CD4-positive, alpha-beta T cell treated with Interleukin-6 at 100 ng/mL for 8 hours (primary cell): ENCODE measurements at regions not wholly inside any gene's neighbourhood (a gene's known extent, or its start where the extent isn't known, plus 50 kb on each side); places are given as distances from the start of the nearest gene placed in this dataset.

Source experiments
- DNase-seq: peaks from one replicate; pipeline ENCODE4 v3.0.0-alpha.2; 2020; ENCODE audit warnings: mixed read lengths, low spot score

DNA sequence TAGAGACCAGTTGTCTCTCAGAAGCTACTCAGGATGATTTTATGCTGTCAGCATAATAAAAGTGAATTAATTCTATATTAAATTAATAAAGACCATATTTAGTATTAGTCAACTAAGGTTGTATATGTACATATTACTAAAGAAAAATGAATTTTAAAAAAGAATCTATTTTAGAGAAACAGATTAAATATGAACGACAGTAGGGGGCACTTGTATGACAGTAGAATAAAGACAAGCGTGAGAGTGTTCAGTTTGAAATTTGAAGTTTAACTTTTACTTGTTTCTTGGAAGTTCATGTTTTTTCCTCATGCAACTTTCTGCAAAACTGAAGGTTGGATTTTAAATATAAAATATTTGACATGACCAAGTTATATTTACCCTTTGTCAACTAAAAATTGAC is 67.9 kb upstream of the MACF1 start:
- DNase-seq, result no peak

DNA sequence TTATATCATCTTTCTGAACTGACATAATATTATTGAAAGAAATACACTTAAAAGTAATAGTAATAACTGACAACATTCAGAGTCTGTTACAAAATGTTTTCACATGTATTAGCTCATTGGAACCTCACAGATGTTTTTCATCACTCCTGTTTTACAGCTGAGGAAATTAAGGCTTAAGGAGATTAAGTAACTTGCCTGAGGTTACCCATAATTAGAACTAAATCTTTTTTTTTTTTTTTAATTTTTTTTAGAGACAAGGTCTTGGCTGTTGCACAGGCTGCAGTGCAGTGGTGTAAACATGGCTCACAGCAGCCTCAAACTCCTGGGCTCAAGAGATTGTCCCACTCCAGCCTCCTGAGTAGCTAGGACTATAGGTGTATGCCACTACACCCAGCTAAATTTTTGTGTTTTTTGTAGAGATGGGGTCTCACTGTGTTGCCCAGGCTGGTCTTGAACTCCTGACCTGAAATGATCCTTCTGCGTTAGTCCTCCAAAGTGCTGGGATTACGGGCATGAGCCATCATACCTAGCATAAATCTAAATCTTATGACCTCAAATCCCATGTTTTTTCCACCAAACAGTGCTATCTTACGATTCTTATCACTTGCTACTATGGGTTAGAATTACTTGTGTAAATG is 64.7 kb upstream of the MACF1 start:
- DNase-seq, result no peak

DNA sequence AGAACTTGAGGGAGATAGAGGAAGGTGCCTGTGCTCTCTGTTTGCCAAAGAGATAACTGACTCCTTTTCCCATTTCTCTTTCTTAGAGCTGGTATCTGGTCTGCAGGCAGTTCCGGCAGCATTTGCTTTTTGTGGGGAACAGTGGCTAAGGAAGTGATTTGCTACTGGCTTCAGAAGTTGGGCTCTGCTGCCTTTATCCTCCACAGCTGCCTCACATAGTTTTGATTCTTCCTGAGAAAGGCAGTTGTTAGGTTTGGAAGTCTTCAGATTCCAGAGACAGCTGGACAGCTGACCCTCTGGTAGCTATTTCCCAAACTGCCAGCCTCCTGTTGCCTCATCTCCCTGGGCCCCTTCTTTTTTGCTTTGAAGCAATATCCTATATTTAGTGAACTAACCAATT is 62.6 kb upstream of the MACF1 start:
- no peak for DNase-seq

DNA sequence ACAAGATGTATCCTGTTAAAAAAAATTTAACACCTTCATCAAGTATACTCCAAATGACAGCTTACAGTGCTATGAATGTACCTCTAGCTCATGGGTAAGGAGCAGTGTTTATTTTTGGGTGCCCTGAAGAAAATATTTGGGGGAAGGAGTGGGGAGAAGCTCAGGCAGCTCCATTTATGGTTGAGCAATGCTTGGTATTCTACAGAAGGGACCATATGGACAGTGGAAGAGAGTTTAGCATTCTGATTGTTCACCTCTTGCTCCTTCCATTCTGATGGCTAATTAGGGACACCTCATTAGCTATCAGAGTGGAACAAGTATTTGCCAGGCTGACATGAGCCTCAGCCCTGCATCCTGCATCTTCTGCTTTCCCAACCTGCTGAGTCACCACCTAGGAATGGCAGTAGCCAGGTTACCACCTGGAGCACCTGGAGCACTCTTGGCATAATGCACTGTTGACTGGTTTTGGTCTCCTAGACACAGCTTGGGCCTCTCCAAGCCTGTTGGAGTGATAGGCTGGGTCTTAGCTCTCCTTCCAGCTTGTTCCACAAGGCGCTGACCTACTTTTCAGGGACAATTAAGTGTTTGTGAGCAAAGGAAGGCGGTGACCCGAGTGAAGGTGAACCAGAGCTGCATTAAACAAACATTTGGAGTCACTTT is 62.0 kb upstream of the MACF1 start:
- no peak for DNase-seq

DNA sequence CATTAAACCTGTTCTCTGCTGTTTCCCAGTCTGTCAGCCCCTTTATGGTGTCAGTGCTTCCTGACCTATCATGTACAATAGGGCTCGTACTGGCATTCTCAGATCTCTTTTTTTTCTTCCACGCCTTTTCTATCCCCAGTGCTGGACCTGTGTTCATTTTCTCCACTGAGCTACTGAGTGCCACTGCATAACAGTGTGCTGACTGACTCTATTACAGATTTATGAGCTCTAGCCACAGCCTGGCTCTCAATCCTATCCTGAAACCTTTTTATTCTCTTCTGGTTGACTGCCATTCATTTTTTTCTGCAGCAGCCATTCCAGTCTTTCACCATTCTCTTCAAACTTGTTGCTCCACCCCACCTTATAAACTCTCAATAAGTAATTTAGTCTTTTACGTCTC is 59.6 kb upstream of the MACF1 start:
- no peak for DNase-seq

DNA sequence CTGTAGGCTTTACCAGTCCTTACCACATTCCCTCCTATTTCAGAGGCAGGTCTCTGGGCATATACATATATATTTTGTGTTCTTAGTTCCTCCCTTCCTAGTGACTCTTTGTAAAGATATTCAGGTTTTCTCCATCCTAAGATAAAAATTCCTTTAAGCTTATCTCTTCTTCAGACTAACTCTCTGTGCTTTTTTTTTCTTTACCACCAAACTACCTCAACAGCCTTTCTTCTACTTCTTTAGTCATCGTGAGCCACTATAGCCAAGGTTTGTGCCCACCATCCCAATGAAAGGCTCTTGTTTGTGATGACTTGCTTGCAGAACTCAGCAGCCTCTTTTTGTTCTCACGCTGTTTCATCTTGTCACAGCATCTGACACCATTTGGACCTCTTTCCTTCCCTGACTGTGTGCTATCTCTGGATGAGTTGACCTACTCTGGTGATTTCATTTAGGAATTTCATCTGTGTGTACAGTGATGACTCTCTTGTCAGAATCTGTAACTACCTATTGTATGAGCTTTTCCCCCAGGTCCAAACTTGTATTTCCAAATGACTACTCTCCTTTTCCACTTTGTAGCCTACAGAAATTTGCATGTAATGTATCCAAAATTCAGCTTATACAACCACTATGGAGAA is 59.0 kb upstream of the MACF1 start:
- no peak for DNase-seq

DNA sequence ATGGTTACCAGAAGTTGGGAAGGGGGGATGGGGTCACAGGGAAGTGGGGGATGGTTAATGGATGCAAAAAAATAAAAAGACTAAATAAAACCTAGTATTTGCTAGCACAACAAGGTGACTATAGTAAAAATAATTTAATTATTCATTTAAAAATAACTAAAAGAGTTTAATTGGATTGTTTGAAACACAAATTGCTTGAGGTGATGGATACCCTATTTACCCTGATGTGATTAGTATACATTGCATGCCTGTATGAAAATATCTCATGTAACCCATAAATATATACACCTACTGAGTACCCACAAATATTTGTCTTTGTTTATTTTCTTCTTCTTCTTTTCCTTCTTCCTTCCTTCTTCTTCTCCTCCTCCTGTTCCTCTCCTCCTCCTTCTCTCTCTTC is 57.8 kb upstream of the MACF1 start:
- DNase-seq, result no peak

DNA sequence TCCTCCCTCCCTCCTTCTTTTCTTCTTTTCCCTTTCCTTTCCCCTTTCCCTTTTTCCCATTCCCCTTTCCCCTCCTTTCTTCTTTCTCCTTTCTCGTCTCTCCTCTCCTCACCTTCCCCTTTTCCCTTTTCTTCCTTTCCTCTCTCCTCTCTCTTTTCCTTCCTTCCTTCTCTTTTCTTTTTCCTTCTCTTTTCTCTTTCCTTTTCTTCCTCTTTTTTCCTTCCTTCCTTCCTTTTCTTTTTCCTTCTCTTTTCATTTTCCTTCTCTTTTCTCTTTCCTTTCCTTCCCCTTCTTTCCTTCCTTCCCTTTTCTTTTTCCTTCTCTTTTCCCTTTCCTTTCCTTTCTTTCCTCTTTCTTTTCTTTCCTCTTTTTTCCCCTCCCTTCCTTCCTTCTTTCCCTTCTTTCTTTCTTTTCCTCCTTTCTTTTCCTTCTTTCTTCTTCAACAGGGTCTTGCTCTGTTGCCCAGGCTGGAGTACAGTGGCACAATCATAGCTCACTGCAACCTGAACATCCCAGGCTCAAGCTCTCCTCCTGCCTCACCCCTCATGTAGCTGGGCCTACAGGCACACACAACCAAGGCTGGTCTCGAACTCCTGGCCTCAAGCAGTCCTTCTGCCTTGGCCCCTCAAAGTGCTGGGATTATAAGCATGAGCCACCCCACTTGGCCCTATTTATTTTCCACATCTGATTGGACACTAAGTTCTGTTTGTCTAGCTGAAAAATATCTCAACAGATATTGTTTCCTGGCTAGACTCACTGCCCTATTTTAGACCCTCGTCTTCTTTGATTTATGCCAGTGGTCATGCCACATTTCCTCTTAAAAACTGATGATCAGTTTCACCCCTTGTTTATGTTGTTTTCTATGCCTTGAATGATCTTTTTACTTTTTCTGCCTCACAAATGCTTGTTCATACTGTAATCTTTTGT is 57.1 kb upstream of the MACF1 start:
- no peak for DNase-seq

DNA sequence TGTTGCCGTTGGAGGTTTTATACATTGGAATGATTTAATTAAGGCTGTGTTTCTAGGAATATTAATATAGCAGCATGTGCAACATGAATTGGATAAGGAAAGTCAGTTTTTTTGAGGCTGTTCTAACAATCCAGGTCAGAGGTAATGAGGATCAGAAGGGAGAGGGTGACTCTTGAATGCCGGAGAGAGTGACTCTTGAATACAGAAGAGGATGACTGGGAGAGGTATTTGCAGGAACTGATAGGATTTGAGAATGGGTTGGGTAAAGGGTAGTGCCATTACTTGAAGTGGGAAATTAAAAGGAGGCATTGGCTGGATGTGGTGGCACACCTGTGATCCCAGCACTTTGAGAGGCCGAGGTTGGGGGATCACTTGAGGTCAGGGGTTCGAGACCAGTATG is 55.6 kb upstream of the MACF1 start:
- DNase-seq, result no peak

DNA sequence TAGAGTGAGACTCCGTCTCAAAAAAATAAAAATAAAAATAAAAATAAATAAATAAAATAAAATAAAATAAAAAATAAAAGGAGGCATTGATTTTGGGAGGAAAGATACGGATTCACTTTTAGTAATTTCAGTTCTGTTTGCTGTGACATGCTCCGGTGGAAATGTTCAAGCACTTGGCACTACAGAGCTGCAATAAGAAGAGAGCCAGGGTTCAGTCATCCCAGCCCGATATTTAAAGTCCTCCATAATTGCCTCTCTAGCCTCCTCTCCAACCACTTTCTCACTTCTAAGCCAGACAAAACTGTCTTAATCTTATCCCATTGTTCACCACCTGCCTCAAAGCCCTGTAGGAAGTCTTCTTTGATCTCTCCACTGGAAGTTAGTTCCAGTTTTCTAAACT is 55.0 kb upstream of the MACF1 start:
- DNase-seq, result no peak

DNA sequence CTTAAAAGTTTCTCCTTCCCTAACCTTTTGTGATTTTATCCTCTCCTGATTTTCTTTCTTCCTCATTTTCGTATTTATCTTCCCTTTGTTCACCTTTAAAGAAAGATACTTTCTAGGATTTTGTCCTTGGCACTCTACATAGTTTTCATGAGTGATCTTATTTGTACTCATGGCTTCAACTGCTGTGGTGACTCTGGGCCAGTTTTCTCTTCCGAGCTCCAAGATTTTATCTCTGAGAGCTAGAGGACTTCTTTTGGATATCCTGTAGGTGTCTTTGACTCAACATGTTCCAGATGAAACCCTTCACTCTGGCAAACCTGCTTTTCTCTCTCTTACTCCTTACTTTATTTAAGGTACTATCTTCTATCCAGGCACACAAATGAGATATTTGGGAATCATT is 53.7 kb upstream of the MACF1 start:
- no peak for DNase-seq

DNA sequence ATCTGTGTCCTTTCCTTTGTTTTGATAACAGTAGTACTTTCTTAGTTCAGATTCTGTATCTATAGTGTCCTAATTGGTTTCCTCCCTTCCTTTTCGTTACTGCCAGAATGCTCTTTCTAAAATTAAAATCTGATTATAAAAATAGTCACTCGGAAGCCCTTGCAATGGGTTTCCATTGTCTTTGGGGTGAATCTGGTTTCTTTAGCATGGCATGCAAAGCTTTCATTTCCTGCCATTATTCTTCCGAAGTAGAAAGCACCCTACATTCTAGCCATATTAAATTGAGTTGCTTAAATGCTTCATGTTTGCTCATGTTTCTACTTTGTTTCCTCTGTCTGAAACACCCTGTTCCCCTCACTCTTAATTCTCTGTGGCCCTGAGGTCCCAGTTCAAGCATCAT is 53.2 kb upstream of the MACF1 start:
- no peak for DNase-seq

DNA sequence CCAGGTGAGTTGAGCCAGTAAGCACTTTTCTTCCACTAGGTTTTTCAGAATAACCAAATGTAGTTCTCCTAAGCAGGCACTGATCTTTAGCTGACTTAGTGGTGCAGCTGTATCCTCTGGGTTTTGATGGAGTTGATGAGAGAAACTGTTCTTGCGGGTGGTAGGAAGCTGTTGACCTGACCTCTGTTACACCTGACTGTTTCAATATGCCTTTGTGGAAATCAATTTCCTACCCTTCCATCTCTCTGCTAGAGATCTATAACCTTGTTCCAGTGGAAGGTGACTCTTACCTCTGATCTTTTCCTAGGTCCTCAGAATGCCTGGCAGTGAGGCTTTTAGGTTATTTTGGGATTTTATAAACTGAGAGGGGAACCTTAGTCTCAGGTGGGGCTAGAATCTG is 51.6 kb upstream of the MACF1 start:
- no peak for DNase-seq

DNA sequence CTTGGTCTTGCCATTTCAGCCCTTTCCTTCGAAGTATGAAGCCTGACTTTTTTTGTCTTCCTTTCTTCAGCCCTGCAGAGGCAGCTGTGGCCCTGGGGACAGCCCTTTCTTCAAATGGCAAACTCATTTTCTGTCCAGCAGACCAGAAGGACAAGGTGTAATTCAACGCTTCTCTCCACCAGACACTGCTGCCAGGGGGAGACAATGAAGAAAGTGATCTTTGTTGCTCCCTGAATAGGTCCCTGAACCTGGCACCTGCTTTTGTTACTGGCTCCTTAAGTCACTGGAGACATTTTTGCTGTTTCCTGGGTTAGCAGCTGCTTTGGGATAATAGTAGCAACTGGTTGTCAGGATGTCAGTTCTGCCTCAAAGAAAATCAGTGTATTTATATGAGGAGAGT is 50.8 kb upstream of the MACF1 start:
- DNase-seq, result no peak

DNA sequence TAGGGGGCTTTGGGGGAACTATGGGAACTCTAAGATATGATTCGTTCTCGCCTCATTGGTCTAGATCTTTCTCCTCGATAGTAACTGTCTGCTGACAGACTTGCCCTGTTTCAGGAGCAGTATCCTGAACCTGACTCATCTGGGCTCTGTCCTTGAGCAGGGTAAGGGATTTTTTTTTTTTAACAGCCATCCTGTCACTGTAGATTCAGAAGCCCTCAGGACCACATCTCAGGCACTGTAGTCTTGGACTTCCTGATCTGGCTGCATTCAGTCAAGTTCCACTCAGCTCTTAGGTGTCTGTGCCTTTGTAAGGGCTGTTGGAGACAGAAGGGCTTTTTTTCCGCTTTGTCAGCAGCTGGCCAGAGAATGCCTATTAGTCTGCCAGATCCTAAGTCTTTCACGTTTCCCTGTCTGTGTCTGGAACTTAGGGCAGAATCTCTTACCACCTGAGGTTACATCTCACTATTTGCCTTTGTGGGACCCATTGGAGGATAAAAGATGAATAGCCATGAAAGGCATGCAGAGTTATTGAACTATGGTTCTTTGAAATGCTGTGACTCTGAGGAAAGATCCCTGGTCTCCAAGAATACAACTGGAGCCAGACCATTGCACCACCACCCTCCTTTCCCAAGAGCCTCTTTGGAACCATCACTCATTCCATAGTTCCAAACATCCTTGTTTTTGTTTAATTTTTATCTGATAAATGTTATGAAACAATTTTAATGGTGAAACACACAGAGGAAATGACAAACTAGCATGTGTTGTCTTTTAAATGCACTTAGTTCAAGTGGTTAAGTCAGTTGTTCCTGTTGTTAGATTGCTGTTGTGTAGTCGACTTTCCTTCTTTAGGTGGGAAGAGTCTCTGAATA is 49.7 kb upstream of the MACF1 start:
- no peak for DNase-seq
